NCI-H1436 treated with DMSO at 0.1 percent for 48 hours (cell line): ENCODE measurements at regions not wholly inside any gene's neighbourhood (a gene's known extent, or its start where the extent isn't known, plus 50 kb on each side); places are given as distances from the start of the nearest gene placed in this dataset.

ENCODE experiments used
- DNase-seq: peaks from one replicate; lab custom pipeline; 2025; lab: John Stamatoyannopoulos, UW

GRCh38 chr1:194535369-194535768, 1349.0 kb upstream of the B3GALT2 start:
- DNase-seq = no peak

- DNase-seq = no peak
Observed at GRCh38 chr1:194534784-194535183, 1348.4 kb upstream of the B3GALT2 start.

GRCh38 chr1:194533641-194534040, 1347.2 kb upstream of the B3GALT2 start:
- DNase-seq = no peak

- DNase-seq = no peak
Observed at GRCh38 chr1:194517567-194517966, 1331.2 kb upstream of the B3GALT2 start.

- DNase-seq = no peak
Observed at GRCh38 chr1:194515916-194516315, 1329.5 kb upstream of the B3GALT2 start.

GRCh38 chr1:194512957-194513356, 1326.5 kb upstream of the B3GALT2 start:
- no peak for DNase-seq

GRCh38 chr1:194512345-194512744, 1325.9 kb upstream of the B3GALT2 start:
- no peak for DNase-seq

- no peak for DNase-seq
Observed at GRCh38 chr1:194503209-194503608, 1316.8 kb upstream of the B3GALT2 start.

- DNase-seq = no peak
Observed at GRCh38 chr1:194495434-194495833, 1309.0 kb upstream of the B3GALT2 start.

GRCh38 chr1:194487172-194487571, 1300.8 kb upstream of the B3GALT2 start:
- DNase-seq = no peak

- no peak for DNase-seq
Observed at GRCh38 chr1:194485432-194485831, 1299.0 kb upstream of the B3GALT2 start.

- no peak for DNase-seq
Observed at GRCh38 chr1:194478731-194479130, 1292.3 kb upstream of the B3GALT2 start.

- no peak for DNase-seq
Observed at GRCh38 chr1:194477908-194478307, 1291.5 kb upstream of the B3GALT2 start.

- DNase-seq = no peak
Observed at GRCh38 chr1:194476872-194477271, 1290.5 kb upstream of the B3GALT2 start.

- DNase-seq = no peak
Observed at GRCh38 chr1:194476351-194476750, 1289.9 kb upstream of the B3GALT2 start.

GRCh38 chr1:194474701-194475100, 1288.3 kb upstream of the B3GALT2 start:
- no peak for DNase-seq

- DNase-seq = no peak
Observed at GRCh38 chr1:194473766-194474165, 1287.4 kb upstream of the B3GALT2 start.

GRCh38 chr1:194469282-194469681, 1282.9 kb upstream of the B3GALT2 start:
- DNase-seq = no peak

GRCh38 chr1:194466706-194467105, 1280.3 kb upstream of the B3GALT2 start:
- DNase-seq = no peak

- DNase-seq = no peak
Observed at GRCh38 chr1:194447636-194448035, 1261.2 kb upstream of the B3GALT2 start.

- no peak for DNase-seq
Observed at GRCh38 chr1:194445244-194445643, 1258.8 kb upstream of the B3GALT2 start.

- no peak for DNase-seq
Observed at GRCh38 chr1:194442901-194443575, 1256.6 kb upstream of the B3GALT2 start.

GRCh38 chr1:194437135-194437534, 1250.7 kb upstream of the B3GALT2 start:
- no peak for DNase-seq

GRCh38 chr1:194431121-194431520, 1244.7 kb upstream of the B3GALT2 start:
- DNase-seq = no peak
